Spleen (tissue), 11 donors: ENCODE measurements at regions not wholly inside any gene's neighbourhood (a gene's known extent, or its start where the extent isn't known, plus 50 kb on each side); places are given as distances from the start of the nearest gene placed in this dataset.

Source experiments
- DNase-seq: peaks from one replicate; pipeline ENCODE4 v3.0.0-alpha.2; 2020
- H3K27ac ChIP-seq, 8 donors: fragments of 200-600 bp; sonication (generic) in 7 of 8; 1 replicate in 4 of 8; 2 replicates in 4 of 8; pipeline versions ENCODE4 v1.5.0 to v1.8.0; 2016 to 2021; ENCODE audit warnings: inconsistent platforms in 4 of 8, mild to moderate bottlenecking in 4 of 8, moderate library complexity in 1 of 8
- H3K27me3 ChIP-seq, 7 donors: fragments of 200-600 bp; sonication (generic) in 6 of 7; replicated peaks in 1 of 7; 1 replicate in 4 of 7; 2 replicates in 3 of 7; pipeline versions ENCODE4 v1.5.0 to v1.8.0; 2016 to 2021; ENCODE audit warnings: inconsistent platforms in 3 of 7, mild to moderate bottlenecking in 1 of 7
- H3K36me3 ChIP-seq, 6 donors: fragments of 200-600 bp; sonication (generic) in 5 of 6; 1 replicate in 4 of 6; 2 replicates in 2 of 6; pipeline versions ENCODE4 v1.5.0 to v1.8.0; 2016 to 2021; ENCODE audit warnings: inconsistent platforms in 2 of 6
- H3K4me1 ChIP-seq, 6 donors: fragments of 200-600 bp; sonication (generic) in 5 of 6; 1 replicate in 3 of 6; 2 replicates in 3 of 6; pipeline versions ENCODE4 v1.5.0 to v1.8.0; 2016 to 2021; ENCODE audit warnings: inconsistent platforms in 3 of 6
- H3K4me3 ChIP-seq, 8 donors: fragments of 200-600 bp; sonication (generic) in 7 of 8; 1 replicate in 4 of 8; 2 replicates in 4 of 8; pipeline versions ENCODE4 v1.5.0 to v1.8.0; 2016 to 2021; ENCODE audit warnings: inconsistent platforms in 4 of 8, mild to moderate bottlenecking in 4 of 8, moderate library complexity in 2 of 8
- H3K9me3 ChIP-seq, 8 donors: fragments of 200-600 bp; sonication (generic) in 7 of 8; 1 replicate in 4 of 8; 2 replicates in 4 of 8; pipeline versions ENCODE4 v1.5.0 to v1.8.0; 2016 to 2021; ENCODE audit warnings: inconsistent platforms in 4 of 8
- CTCF ChIP-seq, 11 experiments: fragments of 200-600 bp in 7 of 11; fragments of 450-650 bp in 4 of 11; sonication (generic) in 4 of 11; IDR thresholded peaks in 8 of 11; conservative IDR thresholded peaks in 3 of 11; 1 replicate in 7 of 11; 2 replicates in 4 of 11; pipeline versions ENCODE4 v1.4.0 to v1.8.0; 2016 to 2021; ENCODE audit warnings: antibody characterized with exemption in 11 of 11, inconsistent platforms in 4 of 11, mild to moderate bottlenecking in 1 of 11
- POLR2A ChIP-seq, 3 donors: fragments of 450-650 bp; IDR thresholded peaks; one replicate each; pipeline ENCODE4 v1.5.1; 2017; ENCODE audit warnings: antibody characterized with exemption in 3 of 3, mild to moderate bottlenecking in 1 of 3
- POLR2AphosphoS5 ChIP-seq, 3 donors: sonication (generic); formaldehyde crosslinking; IDR thresholded peaks; one replicate each; pipeline ENCODE4 v1.5.1; 2017; ENCODE audit warnings: antibody characterized with exemption in 3 of 3
- WGBS, 5 donors: extraction: QIAGEN DNeasy Blood & Tissue Kit in 3 of 5; methylation state at CpG; one replicate each; pipeline versions ENCODE4 v1.1.5 to v1.1.7; 2013 to 2018; 5-methylcytosine and 5-hydroxymethylcytosine counted together
- intact Hi-C: fragments of 100-400 bp; cut with DNase I; formaldehyde crosslinking; loops from one replicate; pipeline ENCODE4 v1.15.0; 2023; ENCODE audit warnings: low total_unique reads
- donor health status: healthy with polysubstance abuse.
- donor health status: DM: no; HTN: no; CAD: no; lungs with moderate emphysema.
- donor health status: DM: no; HTN: no; CAD: no.
- donor health status: Bipolar disorder and iron deficiency.
- donor health status: healthy.
- donor health status: DM: no; HTN: no; CAD: no.
- donor health status: DM: yes; HTN: yes; CAD: no.

DNA sequence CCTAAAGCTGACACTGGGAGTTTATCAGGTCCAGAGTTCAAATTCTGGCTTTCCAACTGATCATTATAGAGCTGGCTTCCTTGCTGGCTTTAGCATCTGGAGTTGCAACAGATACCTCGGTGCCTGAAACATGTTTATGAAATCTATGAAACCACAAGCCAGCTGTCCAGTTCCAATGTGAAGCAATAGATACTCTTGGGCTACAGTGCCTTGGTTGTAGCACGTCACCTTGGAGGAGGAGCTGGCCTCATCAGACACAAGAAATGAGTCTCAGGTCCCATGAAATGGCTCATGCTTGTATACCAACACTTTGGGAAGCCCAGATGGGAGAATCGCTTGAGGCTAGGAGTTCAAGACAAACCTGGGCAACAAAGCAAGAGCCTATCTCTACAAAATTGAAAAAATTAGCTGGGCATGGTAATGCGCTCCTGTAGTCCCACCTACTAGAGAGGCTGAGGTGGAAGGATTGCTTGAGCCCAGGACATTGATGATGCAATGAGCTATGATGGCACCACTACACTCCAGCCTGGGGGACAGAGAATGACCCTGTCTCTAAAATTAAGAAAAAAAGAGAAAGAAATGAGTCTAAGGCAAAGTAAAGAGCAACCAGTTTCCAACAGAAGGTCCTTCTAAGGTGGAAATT lies 132.5 kb upstream of the ZNF648 start:
- WGBS, 5 donors = 68 to 89% (median 78%) methylated on average over 4 of the region's 4 CpGs
- peak; percentile 79 for DNase-seq

DNA sequence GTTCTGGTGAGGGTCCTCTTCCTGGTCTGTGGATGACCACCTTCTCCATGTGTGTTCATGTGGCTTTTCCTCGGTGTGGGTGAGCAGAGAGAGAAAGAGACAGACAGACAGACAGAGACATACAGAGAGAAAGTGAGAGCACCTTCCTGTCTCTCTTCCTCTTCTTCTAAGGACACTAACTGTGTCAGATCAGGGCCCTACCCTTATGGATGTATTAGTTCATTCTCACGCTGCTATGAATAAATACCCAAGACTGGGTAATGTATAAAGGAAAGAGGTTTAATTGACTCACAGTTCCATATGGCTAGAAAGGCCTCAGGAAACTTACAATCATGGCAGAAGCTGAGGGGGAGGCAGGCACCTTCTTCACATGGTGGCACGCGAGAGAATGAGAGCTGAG lies 131.5 kb upstream of the ZNF648 start:
- peak overlapping the region in 3 of 8 donors; percentile 70 to 87 (median 81) for H3K27ac ChIP-seq
- intact Hi-C loops = no loop called here

More for the DNA sequence above, 132.5 kb upstream of the ZNF648 start:
- peak in 1 of 3 donors; percentile 74 for TF ChIP-seq POLR2AphosphoS5 (IDR thresholded peaks at IDR 0.05)
- TF ChIP-seq CTCF (IDR thresholded peaks at IDR 0.05 in 8 of 11, conservative IDR thresholded peaks at IDR 0.05 in 3 of 11) = no peak
- no peak for TF ChIP-seq POLR2A (IDR thresholded peaks at IDR 0.05)
- peaks cover 5 to 37% (median 9%) of the 10 kb centered on the region in 6 donors for H3K4me1 ChIP-seq
- peak overlapping the region in 6 of 8 donors; percentile 36 to 87 (median 64) for H3K27ac ChIP-seq
- intact Hi-C loops = no loop called here
- no peaks in the 10 kb centered on the region for H3K9me3 ChIP-seq
- no peaks in the 10 kb centered on the region for H3K36me3 ChIP-seq
- peak overlapping the region in 1 of 8 donors; percentile 29 for H3K4me3 ChIP-seq
- no peaks in the 10 kb centered on the region for H3K27me3 ChIP-seq

GRCh38 chr1:182192215-182192614 lies 130.7 kb upstream of the ZNF648 start:
- Histone ChIP-seq H3K27ac (peak overlapping the region in 1 of 8 donors; percentile 87), H3K4me1 (peaks cover 0 to 25% (median 4%) of the 10 kb centered on the region in 6 donors), H3K9me3 (no peaks in the 10 kb centered on the region), H3K27me3 (no peaks in the 10 kb centered on the region), H3K4me3 (no peak overlapping the region), H3K36me3 (no peaks in the 10 kb centered on the region)
- intact Hi-C loops = no loop called here
- TF ChIP-seq CTCF (IDR thresholded peaks at IDR 0.05 in 8 of 11, conservative IDR thresholded peaks at IDR 0.05 in 3 of 11) (no peak), POLR2AphosphoS5 (IDR thresholded peaks at IDR 0.05) (no peak), POLR2A (IDR thresholded peaks at IDR 0.05) (no peak)
- WGBS, 5 donors = 56 to 70% (median 67%) methylated on average over 3 of the region's 3 CpGs
- DNase-seq = no peak

More for the DNA sequence above, 131.5 kb upstream of the ZNF648 start:
- DNase-seq = no peak
- Histone ChIP-seq H3K4me1 (peaks cover 5 to 32% (median 8%) of the 10 kb centered on the region in 6 donors), H3K36me3 (no peaks in the 10 kb centered on the region), H3K4me3 (peak overlapping the region in 1 of 8 donors; percentile 29), H3K9me3 (no peaks in the 10 kb centered on the region), H3K27me3 (no peaks in the 10 kb centered on the region)
- TF ChIP-seq CTCF (IDR thresholded peaks at IDR 0.05 in 8 of 11, conservative IDR thresholded peaks at IDR 0.05 in 3 of 11) (no peak), POLR2A (IDR thresholded peaks at IDR 0.05) (no peak), POLR2AphosphoS5 (IDR thresholded peaks at IDR 0.05) (no peak)
- WGBS, 5 donors = 70 to 91% (median 86%) methylated on average over 4 of the region's 4 CpGs

- no peak overlapping the region for H3K27ac ChIP-seq
- H3K4me3 ChIP-seq = no peak overlapping the region
- TF ChIP-seq POLR2A (IDR thresholded peaks at IDR 0.05) (no peak), CTCF (IDR thresholded peaks at IDR 0.05 in 8 of 11, conservative IDR thresholded peaks at IDR 0.05 in 3 of 11) (no peak), POLR2AphosphoS5 (IDR thresholded peaks at IDR 0.05) (no peak)
- H3K36me3 ChIP-seq = no peaks in the 10 kb centered on the region
- no peak for DNase-seq
- intact Hi-C loops = no loop called here
- H3K4me1 ChIP-seq = peaks cover 0 to 18% (median under 1%) of the 10 kb centered on the region in 6 donors
- H3K9me3 ChIP-seq = no peaks in the 10 kb centered on the region
- 77 to 94% (median 89%) methylated on average over 2 of the region's 2 CpGs for WGBS, 5 donors
- H3K27me3 ChIP-seq = no peaks in the 10 kb centered on the region
These were observed 130.0 kb upstream of the ZNF648 start for GRCh38 chr1:182191381-182192115.
